ENCODE measurements at regions not wholly inside any gene's neighbourhood (a gene's known extent, or its start where the extent isn't known, plus 50 kb on each side); places are given as distances from the start of the nearest gene placed in this dataset.

GRCh38 chr12:91538418-91538817 lies 355.8 kb upstream of the DCN start:
- TF ChIP-seq POLR2A (IDR thresholded peaks at IDR 0.05) (no peak), EP300 (IDR thresholded peaks at IDR 0.05) (no peak)
- TF ChIP-seq, protein P1, sequence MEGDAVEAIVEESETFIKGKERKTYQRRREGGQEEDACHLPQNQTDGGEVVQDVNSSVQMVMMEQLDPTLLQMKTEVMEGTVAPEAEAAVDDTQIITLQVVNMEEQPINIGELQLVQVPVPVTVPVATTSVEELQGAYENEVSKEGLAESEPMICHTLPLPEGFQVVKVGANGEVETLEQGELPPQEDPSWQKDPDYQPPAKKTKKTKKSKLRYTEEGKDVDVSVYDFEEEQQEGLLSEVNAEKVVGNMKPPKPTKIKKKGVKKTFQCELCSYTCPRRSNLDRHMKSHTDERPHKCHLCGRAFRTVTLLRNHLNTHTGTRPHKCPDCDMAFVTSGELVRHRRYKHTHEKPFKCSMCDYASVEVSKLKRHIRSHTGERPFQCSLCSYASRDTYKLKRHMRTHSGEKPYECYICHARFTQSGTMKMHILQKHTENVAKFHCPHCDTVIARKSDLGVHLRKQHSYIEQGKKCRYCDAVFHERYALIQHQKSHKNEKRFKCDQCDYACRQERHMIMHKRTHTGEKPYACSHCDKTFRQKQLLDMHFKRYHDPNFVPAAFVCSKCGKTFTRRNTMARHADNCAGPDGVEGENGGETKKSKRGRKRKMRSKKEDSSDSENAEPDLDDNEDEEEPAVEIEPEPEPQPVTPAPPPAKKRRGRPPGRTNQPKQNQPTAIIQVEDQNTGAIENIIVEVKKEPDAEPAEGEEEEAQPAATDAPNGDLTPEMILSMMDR (IDR thresholded peaks at IDR 0.05): no peak
